Loucy (cell line): ENCODE measurements at regions not wholly inside any gene's neighbourhood (a gene's known extent, or its start where the extent isn't known, plus 50 kb on each side); places are given as distances from the start of the nearest gene placed in this dataset.

Source experiments
- EZH2phosphoT487 ChIP-seq: fragments of 200-600 bp; IDR thresholded peaks from 2 replicates; pipeline ENCODE4 v1.6.1; 2018; ENCODE audit warnings: antibody characterized with exemption, mild to moderate bottlenecking, moderate library complexity, borderline replicate concordance
- TF ChIP-seq, protein P1 (sequence below): fragments of 200-600 bp; sonication (generic); conservative IDR thresholded peaks from 2 replicates; pipeline ENCODE4 v1.5.1; 2014; ENCODE audit warnings: mild to moderate bottlenecking, antibody characterized with exemption, low read length

DNA sequence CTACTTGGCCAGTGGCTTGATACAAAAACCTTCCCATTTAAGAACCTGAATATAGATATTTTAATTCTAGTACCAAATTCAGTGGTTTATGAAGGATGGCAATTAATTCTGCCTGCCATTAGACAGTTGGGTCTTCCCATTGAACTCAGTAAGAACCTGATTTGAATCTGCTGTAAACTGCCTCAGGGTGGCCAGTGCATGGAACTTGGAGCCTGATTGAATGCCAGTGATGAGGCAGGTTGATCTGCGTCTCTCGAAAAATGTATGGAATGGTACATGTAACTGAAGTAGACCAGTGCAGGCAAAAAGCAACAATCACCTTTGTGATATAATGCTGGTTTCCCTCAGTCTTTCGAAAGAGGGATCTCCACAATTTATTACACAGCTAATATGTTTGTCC is 421.4 kb downstream of the TMA16 start:
- TF ChIP-seq, protein P1, sequence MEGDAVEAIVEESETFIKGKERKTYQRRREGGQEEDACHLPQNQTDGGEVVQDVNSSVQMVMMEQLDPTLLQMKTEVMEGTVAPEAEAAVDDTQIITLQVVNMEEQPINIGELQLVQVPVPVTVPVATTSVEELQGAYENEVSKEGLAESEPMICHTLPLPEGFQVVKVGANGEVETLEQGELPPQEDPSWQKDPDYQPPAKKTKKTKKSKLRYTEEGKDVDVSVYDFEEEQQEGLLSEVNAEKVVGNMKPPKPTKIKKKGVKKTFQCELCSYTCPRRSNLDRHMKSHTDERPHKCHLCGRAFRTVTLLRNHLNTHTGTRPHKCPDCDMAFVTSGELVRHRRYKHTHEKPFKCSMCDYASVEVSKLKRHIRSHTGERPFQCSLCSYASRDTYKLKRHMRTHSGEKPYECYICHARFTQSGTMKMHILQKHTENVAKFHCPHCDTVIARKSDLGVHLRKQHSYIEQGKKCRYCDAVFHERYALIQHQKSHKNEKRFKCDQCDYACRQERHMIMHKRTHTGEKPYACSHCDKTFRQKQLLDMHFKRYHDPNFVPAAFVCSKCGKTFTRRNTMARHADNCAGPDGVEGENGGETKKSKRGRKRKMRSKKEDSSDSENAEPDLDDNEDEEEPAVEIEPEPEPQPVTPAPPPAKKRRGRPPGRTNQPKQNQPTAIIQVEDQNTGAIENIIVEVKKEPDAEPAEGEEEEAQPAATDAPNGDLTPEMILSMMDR = no peak
- TF ChIP-seq EZH2phosphoT487 = no peak
